GM21526 (cell line): ENCODE measurements at regions not wholly inside any gene's neighbourhood (a gene's known extent, or its start where the extent isn't known, plus 50 kb on each side); places are given as distances from the start of the nearest gene placed in this dataset.
"Not testable (repeated sequence)": the region's sequence is repeated elsewhere in the genome, so short reads cannot be mapped to it uniquely, and the experiment has no call there.

Source experiments
- ATAC-seq: cut with Tn5 transposase; IDR thresholded peaks from one replicate; pipeline ENCODE4 v1.9.1; 2021; ENCODE audit warnings: moderate library complexity; ENCODE audit not compliant: unreplicated experiment, low FRiP score

GRCh38 chrX:150269605-150270254 is 93.4 kb upstream of the MAMLD1 start:
- ATAC-seq, result no peak

GRCh38 chrX:150270622-150271021 is 92.5 kb upstream of the MAMLD1 start:
- no peak for ATAC-seq

- not testable (repeated sequence) for ATAC-seq
These were observed 89.4 kb upstream of the MAMLD1 start for GRCh38 chrX:150273575-150274294.

- ATAC-seq, result no peak
These were observed 80.2 kb upstream of the MAMLD1 start for GRCh38 chrX:150282953-150283352.

- no peak for ATAC-seq
These were observed 72.1 kb upstream of the MAMLD1 start for GRCh38 chrX:150291014-150291413.

GRCh38 chrX:150293311-150294013 is 69.7 kb upstream of the MAMLD1 start:
- no peak for ATAC-seq

- no peak for ATAC-seq
These were observed 64.1 kb upstream of the MAMLD1 start for GRCh38 chrX:150298841-150299551.

- no peak for ATAC-seq
These were observed 63.5 kb upstream of the MAMLD1 start for GRCh38 chrX:150299579-150299978.

GRCh38 chrX:150303386-150304097 is 59.6 kb upstream of the MAMLD1 start:
- no peak for ATAC-seq

- no peak for ATAC-seq
These were observed 57.1 kb upstream of the MAMLD1 start for GRCh38 chrX:150306002-150306401.

- ATAC-seq, result no peak
These were observed 55.1 kb upstream of the MAMLD1 start for GRCh38 chrX:150308041-150308440.

GRCh38 chrX:150308532-150309157 is 54.5 kb upstream of the MAMLD1 start:
- no peak for ATAC-seq

GRCh38 chrX:150310417-150310816 is 52.7 kb upstream of the MAMLD1 start:
- ATAC-seq, result no peak

GRCh38 chrX:150310881-150311280 is 52.2 kb upstream of the MAMLD1 start:
- ATAC-seq, result no peak

GRCh38 chrX:150312931-150313330 is 50.2 kb upstream of the MAMLD1 start:
- no peak for ATAC-seq
